ENCODE measurements at regions not wholly inside any gene's neighbourhood (a gene's known extent, or its start where the extent isn't known, plus 50 kb on each side); places are given as distances from the start of the nearest gene placed in this dataset.
"Not testable (repeated sequence)": the region's sequence is repeated elsewhere in the genome, so short reads cannot be mapped to it uniquely, and the experiment has no call there.

- not testable (repeated sequence) for DNase-seq
These were observed 74.3 kb upstream of the SOX13 start for GRCh38 chr1:203998571-203998970.

- DNase-seq, result no peak
These were observed 73.3 kb upstream of the SOX13 start for GRCh38 chr1:203999618-204000017.

GRCh38 chr1:204001166-204001901 lies 71.6 kb upstream of the SOX13 start:
- DNase-seq, result no peak

DNA sequence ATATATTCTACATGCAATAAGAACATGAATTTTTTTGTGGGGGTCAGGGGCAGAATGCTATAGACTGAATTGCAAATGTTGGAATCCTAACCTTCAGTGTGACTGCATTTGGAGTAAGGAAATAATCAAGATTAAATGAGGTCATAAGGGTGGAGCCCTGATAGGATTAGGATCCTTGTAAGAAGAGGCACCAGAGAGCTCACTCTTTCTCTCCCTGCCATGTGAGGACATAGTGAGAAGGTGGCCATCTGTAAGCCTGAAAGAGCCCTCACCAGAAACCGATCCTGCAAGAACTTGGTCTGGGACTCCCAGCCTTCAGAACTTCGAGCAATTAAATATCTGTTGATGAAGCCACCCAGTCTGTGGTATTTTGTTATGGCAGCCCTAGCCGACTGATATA lies 70.3 kb upstream of the SOX13 start:
- DNase-seq, result no peak

DNA sequence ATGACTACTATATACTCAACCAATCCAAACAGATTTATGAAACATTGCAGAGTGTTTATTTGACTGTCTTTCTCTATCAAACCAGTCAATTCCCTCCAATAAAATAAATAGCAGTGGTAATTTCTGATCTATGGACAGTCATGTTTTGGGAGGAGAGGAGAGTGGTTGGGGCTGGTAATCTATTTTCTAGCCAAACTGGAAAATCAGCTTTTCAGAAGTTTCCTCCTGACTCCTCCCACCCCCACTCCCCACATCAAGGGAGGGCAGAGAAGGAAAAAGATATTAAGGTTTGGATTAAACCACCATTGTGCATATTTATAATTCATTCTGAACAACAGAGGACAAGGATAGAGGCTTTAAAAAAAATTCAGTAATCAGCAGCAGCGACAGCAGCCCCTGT lies 69.4 kb upstream of the SOX13 start:
- DNase-seq, result no peak

GRCh38 chr1:204011426-204011825 lies 61.5 kb upstream of the SOX13 start:
- no peak for DNase-seq

DNA sequence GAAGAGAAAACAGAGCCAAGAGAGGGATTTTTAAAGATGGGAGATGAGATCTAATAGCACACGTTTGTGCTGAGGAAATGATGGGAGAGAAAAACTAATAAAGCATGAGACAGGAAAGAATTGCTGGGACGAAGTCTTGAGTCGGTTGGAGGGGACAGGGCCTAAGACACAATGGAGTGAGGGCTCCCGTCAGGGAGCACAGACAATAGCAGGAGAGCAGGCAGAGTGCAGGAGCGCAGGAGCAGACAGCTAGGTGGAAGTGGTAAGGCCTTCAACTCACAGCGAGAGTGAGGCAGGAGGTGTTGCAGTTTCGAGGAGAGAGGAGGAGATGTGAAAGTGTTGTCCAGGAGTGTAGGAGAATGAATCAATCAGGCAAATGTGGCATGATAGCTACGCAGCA lies 59.9 kb upstream of the SOX13 start:
- DNase-seq, result no peak

- DNase-seq, result no peak
These were observed 58.6 kb upstream of the SOX13 start for GRCh38 chr1:204014336-204014735.

- not testable (repeated sequence) for DNase-seq
These were observed 58.0 kb upstream of the SOX13 start for GRCh38 chr1:204014961-204015360.

DNA sequence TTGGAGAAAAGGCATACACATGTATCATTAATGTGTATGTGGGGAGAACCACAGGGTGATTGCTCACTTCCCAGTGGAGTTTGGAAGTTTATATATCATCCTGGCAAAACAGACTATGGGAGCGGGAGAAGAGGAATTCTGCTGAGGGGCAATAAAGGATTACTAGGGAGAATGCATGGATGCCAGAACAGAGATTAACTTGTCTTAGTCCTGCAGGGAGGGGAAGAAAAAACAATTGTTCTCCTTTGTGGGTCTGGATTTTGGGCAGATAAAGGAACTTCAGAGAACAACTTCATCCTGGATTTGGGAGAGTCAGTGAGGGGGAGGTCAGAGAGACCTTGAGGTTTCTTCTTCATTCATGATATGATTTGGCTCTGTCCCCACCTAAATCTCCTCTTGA lies 55.9 kb upstream of the SOX13 start:
- no peak for DNase-seq

DNA sequence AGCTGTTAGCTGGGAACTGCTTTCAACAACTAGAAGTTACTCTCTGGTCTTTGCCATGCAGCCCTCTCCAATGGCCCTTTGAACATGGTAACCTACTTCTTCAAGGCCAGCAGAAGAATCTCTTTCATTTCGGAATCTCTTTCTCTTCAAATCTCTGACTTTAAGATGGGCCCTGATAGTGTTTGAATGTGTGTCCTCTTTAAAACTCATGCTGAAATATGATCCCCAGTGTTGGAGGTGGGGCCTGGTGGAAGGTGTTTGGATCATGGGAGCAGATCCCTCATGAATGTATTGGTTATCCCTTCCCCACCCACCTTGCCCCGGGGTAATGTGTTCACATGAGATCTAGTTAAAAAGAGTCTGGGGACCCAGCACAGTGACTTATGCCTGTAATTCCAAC lies 54.5 kb upstream of the SOX13 start:
- no peak for DNase-seq

Data from nucleus accumbens (tissue), 56 donors.